ENCODE measurements at regions not wholly inside any gene's neighbourhood (a gene's known extent, or its start where the extent isn't known, plus 50 kb on each side); places are given as distances from the start of the nearest gene placed in this dataset.

DNA sequence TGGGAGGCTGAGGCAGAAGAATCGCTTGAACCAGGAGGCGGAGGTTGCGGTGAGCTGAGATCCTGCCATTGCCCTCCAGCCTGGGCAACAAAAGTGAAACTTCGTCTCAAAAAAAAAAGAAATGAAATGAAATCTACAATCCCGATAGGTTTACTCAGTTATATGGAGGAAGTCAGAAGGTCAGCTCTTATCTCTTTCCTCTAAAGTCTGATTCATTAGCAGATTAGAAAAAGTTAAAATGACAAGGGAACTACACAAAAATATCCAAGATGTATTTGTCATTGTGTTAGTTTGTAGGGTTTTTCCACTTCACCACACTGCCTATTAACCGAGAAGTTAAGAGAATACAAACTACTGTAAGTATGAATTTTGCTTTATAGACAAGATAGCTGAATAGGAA, 420.6 kb downstream of the SHQ1 start:
- TF ChIP-seq POLR2A (IDR thresholded peaks at IDR 0.05) (no peak), EP300 (IDR thresholded peaks at IDR 0.05) (no peak)
- TF ChIP-seq, protein P1, sequence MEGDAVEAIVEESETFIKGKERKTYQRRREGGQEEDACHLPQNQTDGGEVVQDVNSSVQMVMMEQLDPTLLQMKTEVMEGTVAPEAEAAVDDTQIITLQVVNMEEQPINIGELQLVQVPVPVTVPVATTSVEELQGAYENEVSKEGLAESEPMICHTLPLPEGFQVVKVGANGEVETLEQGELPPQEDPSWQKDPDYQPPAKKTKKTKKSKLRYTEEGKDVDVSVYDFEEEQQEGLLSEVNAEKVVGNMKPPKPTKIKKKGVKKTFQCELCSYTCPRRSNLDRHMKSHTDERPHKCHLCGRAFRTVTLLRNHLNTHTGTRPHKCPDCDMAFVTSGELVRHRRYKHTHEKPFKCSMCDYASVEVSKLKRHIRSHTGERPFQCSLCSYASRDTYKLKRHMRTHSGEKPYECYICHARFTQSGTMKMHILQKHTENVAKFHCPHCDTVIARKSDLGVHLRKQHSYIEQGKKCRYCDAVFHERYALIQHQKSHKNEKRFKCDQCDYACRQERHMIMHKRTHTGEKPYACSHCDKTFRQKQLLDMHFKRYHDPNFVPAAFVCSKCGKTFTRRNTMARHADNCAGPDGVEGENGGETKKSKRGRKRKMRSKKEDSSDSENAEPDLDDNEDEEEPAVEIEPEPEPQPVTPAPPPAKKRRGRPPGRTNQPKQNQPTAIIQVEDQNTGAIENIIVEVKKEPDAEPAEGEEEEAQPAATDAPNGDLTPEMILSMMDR (IDR thresholded peaks at IDR 0.05): no peak
- Histone ChIP-seq H3K27me3 (no peaks in the 10 kb centered on the region), H3K36me3 (no peaks in the 10 kb centered on the region), H3K4me1 (peaks cover 0 to 56% (median 11%) of the 10 kb centered on the region in 4 donors), H3K9me3 (peaks cover 0 to 2% (median 0%) of the 10 kb centered on the region in 4 donors), H3K4me3 (no peak overlapping the region), H3K27ac (no peak overlapping the region)
- DNase-seq (ENCODE audit: low spot score in 2 of 2): no peak
- WGBS, 2 donors: 81 to 86% methylated on average over 6 of the region's 6 CpGs

DNA sequence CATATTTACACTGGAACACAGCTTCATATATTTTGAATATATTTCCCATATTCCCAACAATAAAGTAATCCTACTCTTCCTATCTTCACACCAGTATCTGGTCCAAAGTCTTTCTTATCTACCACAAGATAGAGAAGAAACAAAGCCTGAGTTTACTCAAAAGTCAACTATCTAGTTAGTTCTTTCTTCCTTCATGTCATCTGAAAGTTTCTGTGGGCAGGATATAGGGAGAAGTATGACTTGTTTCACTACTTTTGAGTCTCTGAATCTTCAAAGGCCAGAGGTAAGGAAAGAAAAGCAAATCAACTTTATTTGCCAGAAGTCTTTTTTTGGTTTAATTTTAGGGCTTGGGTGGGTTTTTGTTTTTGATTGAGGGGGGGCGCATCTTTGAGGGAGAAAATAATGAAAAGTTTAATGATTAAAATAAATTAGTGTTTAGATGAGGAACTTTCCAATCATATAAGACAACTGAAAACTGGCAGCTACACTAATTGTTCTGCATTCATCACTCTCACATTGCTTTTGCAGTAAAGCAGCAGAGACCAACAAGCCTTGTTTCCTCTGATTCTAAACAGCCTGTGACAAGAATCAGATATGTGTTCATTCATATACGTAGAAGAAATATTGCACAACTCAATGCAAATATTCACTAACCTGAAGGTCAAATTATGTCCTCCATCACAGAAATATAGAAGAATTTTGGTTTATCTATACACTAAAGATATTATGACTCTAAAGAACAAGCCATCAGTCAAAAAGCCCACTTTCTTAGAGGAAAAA, 421.4 kb downstream of the SHQ1 start:
- 75 to 83% methylated on average over 2 of the region's 2 CpGs for WGBS, 2 donors
- Histone ChIP-seq H3K4me3 (no peak overlapping the region), H3K27ac (no peak overlapping the region), H3K4me1 (peaks cover 0 to 56% (median 11%) of the 10 kb centered on the region in 4 donors), H3K9me3 (peaks cover 0 to 11% (median 0%) of the 10 kb centered on the region in 4 donors), H3K36me3 (no peaks in the 10 kb centered on the region), H3K27me3 (no peaks in the 10 kb centered on the region)
- no peak for DNase-seq (ENCODE audit: low spot score in 2 of 2)
- TF ChIP-seq, protein P1 (IDR thresholded peaks at IDR 0.05): no peak
- TF ChIP-seq EP300 (IDR thresholded peaks at IDR 0.05): no peak
- TF ChIP-seq POLR2A (IDR thresholded peaks at IDR 0.05): no peak

DNA sequence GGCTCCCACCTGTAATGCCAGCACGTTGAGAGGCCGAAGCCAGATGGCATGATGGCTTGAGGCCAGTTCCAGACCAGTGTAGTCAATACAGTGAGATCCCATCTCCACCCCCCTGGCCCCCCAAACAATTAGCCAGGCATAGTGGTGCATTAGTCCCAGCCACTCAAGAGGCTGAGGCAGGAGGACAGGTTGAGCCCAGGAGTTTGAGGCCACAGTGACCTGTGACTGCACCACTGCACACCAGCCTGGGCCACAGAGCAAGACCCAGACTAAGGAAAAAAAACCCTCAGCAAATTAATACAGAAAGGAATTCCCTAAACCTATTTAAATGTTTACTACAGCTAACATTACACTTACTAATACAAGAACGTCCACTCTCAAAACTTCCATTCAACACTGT, 424.6 kb downstream of the SHQ1 start:
- H3K27me3 ChIP-seq: no peaks in the 10 kb centered on the region
- H3K9me3 ChIP-seq: peaks cover 0 to 20% (median 4%) of the 10 kb centered on the region in 4 donors
- H3K4me3 ChIP-seq: no peak overlapping the region
- H3K36me3 ChIP-seq: peaks cover 0 to 4% (median 0%) of the 10 kb centered on the region in 3 donors
- 74 to 88% methylated on average over 3 of the region's 3 CpGs for WGBS, 2 donors
- H3K4me1 ChIP-seq: peaks cover 0 to 36% (median 11%) of the 10 kb centered on the region in 4 donors
- DNase-seq (ENCODE audit: low spot score in 2 of 2): no peak
- TF ChIP-seq POLR2A (IDR thresholded peaks at IDR 0.05) (no peak), EP300 (IDR thresholded peaks at IDR 0.05) (no peak)
- TF ChIP-seq, protein P1 (IDR thresholded peaks at IDR 0.05): no peak
- no peak overlapping the region for H3K27ac ChIP-seq

DNA sequence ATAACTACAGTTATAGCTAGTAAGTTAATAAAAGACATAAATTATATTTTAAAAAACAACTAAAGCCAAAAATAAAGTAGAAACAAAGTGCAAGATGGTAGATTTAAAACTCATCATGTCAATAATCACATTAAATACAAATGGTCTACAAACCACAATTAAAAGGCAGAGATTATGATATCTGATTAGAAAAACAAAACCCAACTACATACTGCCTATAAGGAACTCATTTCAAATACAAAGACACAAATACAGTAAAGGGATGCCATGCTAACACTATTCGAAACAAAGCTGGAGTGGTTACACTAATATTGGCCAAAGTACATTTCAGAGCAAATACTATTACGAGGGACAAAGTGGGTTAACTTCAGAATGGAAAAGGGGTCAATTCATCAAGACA, 426.5 kb downstream of the SHQ1 start:
- peaks cover 0 to 20% (median 4%) of the 10 kb centered on the region in 4 donors for H3K9me3 ChIP-seq
- H3K27ac ChIP-seq: no peak overlapping the region
- WGBS, 2 donors: 94 to 98% methylated on average over 2 of the region's 2 CpGs
- H3K27me3 ChIP-seq: no peaks in the 10 kb centered on the region
- peaks cover 0 to 36% (median 8%) of the 10 kb centered on the region in 4 donors for H3K4me1 ChIP-seq
- no peak for DNase-seq (ENCODE audit: low spot score in 2 of 2)
- H3K4me3 ChIP-seq: no peak overlapping the region
- H3K36me3 ChIP-seq: peaks cover 0 to 4% (median 0%) of the 10 kb centered on the region in 3 donors
- TF ChIP-seq EP300 (IDR thresholded peaks at IDR 0.05) (no peak), POLR2A (IDR thresholded peaks at IDR 0.05) (no peak)
- TF ChIP-seq, protein P1 (IDR thresholded peaks at IDR 0.05): no peak

DNA sequence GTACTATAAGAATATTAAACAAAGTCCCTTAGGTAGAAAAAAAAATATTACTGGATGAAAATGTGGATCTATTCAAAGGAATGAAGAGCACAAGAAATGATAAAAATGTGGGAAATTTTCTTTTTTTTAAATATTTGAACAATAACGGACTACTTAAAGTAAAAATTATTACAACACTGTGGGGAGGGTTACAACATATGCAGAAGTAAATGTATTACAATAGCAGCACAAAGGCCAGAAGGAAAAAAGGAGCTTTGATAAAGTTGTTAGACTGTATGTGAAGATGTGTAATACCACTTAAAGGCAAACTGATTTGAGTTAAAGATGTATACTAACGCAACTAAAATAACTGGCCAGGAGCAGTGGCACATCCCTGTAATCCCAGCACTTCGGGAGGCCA, 427.1 kb downstream of the SHQ1 start:
- H3K36me3 ChIP-seq: peaks cover 0 to 4% (median 0%) of the 10 kb centered on the region in 3 donors
- H3K4me1 ChIP-seq: peaks cover 0 to 31% (median 5%) of the 10 kb centered on the region in 4 donors
- no peak overlapping the region for H3K27ac ChIP-seq
- 87 to 90% methylated on average over 3 of the region's 3 CpGs for WGBS, 2 donors
- peaks cover 0 to 20% (median 4%) of the 10 kb centered on the region in 4 donors for H3K9me3 ChIP-seq
- H3K4me3 ChIP-seq: no peak overlapping the region
- H3K27me3 ChIP-seq: no peaks in the 10 kb centered on the region
- no peak for DNase-seq (ENCODE audit: low spot score in 2 of 2)
- no peak for TF ChIP-seq POLR2A (IDR thresholded peaks at IDR 0.05)
- TF ChIP-seq EP300 (IDR thresholded peaks at IDR 0.05): no peak
- TF ChIP-seq, protein P1 (IDR thresholded peaks at IDR 0.05): no peak
